Neural crest cell (in vitro differentiated cells): ENCODE measurements at regions not wholly inside any gene's neighbourhood (a gene's known extent, or its start where the extent isn't known, plus 50 kb on each side); places are given as distances from the start of the nearest gene placed in this dataset.

ENCODE experiments used
- DNase-seq: peaks from one replicate; pipeline ENCODE4 v3.0.0; 2021; ENCODE audit warnings: low read depth, mixed read lengths, low spot score
- H3K27ac Mint-ChIP-seq: one replicate; pipeline ENCODE4 v1.8.0; 2021; ENCODE audit warnings: mild to moderate bottlenecking, mixed read lengths; ENCODE audit not compliant: unreplicated experiment
- H3K27me3 Mint-ChIP-seq: 2 replicates; pipeline ENCODE4 v1.8.0; 2021; ENCODE audit warnings: low read depth, mild to moderate bottlenecking, mixed read lengths
- H3K36me3 Mint-ChIP-seq: 2 replicates; pipeline ENCODE4 v1.8.0; 2021; ENCODE audit warnings: low read depth, mild to moderate bottlenecking, mixed read lengths
- H3K4me1 Mint-ChIP-seq: 2 replicates; pipeline ENCODE4 v1.8.0; 2021; ENCODE audit warnings: mixed read lengths
- H3K4me3 Mint-ChIP-seq: one replicate; pipeline ENCODE4 v1.8.0; 2021; ENCODE audit warnings: mild to moderate bottlenecking, mixed read lengths
- H3K9me3 Mint-ChIP-seq: 2 replicates; pipeline ENCODE4 v1.8.0; 2021; ENCODE audit warnings: mixed read lengths
- CTCF ChIP-seq: fragments of 200-600 bp; sonication (generic); conservative IDR thresholded peaks from 2 replicates; pipeline ENCODE4 v1.5.0; 2021; ENCODE audit warnings: antibody characterized with exemption, mild to moderate bottlenecking

GRCh38 chr6:104423691-104424090 lies 436.0 kb downstream of the HACE1 start:
- H3K27me3 Mint-ChIP-seq: peaks cover 26% of the 10 kb centered on the region
- H3K4me3 Mint-ChIP-seq: no peak overlapping the region
- DNase-seq: no peak
- peaks cover 7% of the 10 kb centered on the region for H3K9me3 Mint-ChIP-seq
- no peaks in the 10 kb centered on the region for H3K36me3 Mint-ChIP-seq
- no peak overlapping the region for H3K27ac Mint-ChIP-seq
- H3K4me1 Mint-ChIP-seq: no peaks in the 10 kb centered on the region
- TF ChIP-seq CTCF: no peak

GRCh38 chr6:104421650-104422049 lies 438.1 kb downstream of the HACE1 start:
- no peak for DNase-seq
- H3K27ac Mint-ChIP-seq: no peak overlapping the region
- no peaks in the 10 kb centered on the region for H3K4me1 Mint-ChIP-seq
- no peak overlapping the region for H3K4me3 Mint-ChIP-seq
- H3K27me3 Mint-ChIP-seq: peaks cover 26% of the 10 kb centered on the region
- TF ChIP-seq CTCF: no peak
- peaks cover 3% of the 10 kb centered on the region for H3K9me3 Mint-ChIP-seq
- H3K36me3 Mint-ChIP-seq: no peaks in the 10 kb centered on the region

- H3K27ac Mint-ChIP-seq: no peak overlapping the region
- peaks cover 8% of the 10 kb centered on the region for H3K27me3 Mint-ChIP-seq
- no peak for DNase-seq
- H3K4me1 Mint-ChIP-seq: no peaks in the 10 kb centered on the region
- H3K4me3 Mint-ChIP-seq: no peak overlapping the region
- H3K36me3 Mint-ChIP-seq: no peaks in the 10 kb centered on the region
- TF ChIP-seq CTCF: no peak
- H3K9me3 Mint-ChIP-seq: no peaks in the 10 kb centered on the region
These were observed 440.9 kb downstream of the HACE1 start for GRCh38 chr6:104418839-104419238.

- Mint-ChIP-seq H3K36me3 (no peaks in the 10 kb centered on the region), H3K4me3 (no peak overlapping the region), H3K9me3 (no peaks in the 10 kb centered on the region), H3K27ac (no peak overlapping the region), H3K27me3 (peaks cover under 1% of the 10 kb centered on the region), H3K4me1 (no peaks in the 10 kb centered on the region)
- TF ChIP-seq CTCF: no peak
- DNase-seq: no peak
These were observed 441.6 kb downstream of the HACE1 start for GRCh38 chr6:104418125-104418524.

GRCh38 chr6:104414723-104415122 lies 445.0 kb downstream of the HACE1 start:
- Mint-ChIP-seq H3K9me3 (peaks cover 2% of the 10 kb centered on the region), H3K4me1 (no peaks in the 10 kb centered on the region), H3K36me3 (no peaks in the 10 kb centered on the region), H3K27ac (no peak overlapping the region), H3K4me3 (no peak overlapping the region), H3K27me3 (no peaks in the 10 kb centered on the region)
- no peak for DNase-seq
- TF ChIP-seq CTCF: no peak

GRCh38 chr6:104413767-104414166 lies 446.0 kb downstream of the HACE1 start:
- Mint-ChIP-seq H3K4me1 (no peaks in the 10 kb centered on the region), H3K36me3 (no peaks in the 10 kb centered on the region), H3K27me3 (no peaks in the 10 kb centered on the region), H3K27ac (no peak overlapping the region), H3K9me3 (peaks cover 2% of the 10 kb centered on the region), H3K4me3 (no peak overlapping the region)
- no peak for TF ChIP-seq CTCF
- no peak for DNase-seq
